Esophagus mucosa (tissue), 1 donor: ENCODE measurements at regions not wholly inside any gene's neighbourhood (a gene's known extent, or its start where the extent isn't known, plus 50 kb on each side); places are given as distances from the start of the nearest gene placed in this dataset.
A peak's percentile ranks its signal among the peaks of the same experiment; 100 is the strongest.
"Not testable (repeated sequence)": the region's sequence is repeated elsewhere in the genome, so short reads cannot be mapped to it uniquely, and the experiment has no call there.

ENCODE experiments used
- ATAC-seq: fragments of 200-7000 bp; cut with Tn5 transposase; one replicate; pipeline ENCODE4 v1.9.1; 2020
- donor health status: DM: yes; HTN: yes; CAD: no.

DNA sequence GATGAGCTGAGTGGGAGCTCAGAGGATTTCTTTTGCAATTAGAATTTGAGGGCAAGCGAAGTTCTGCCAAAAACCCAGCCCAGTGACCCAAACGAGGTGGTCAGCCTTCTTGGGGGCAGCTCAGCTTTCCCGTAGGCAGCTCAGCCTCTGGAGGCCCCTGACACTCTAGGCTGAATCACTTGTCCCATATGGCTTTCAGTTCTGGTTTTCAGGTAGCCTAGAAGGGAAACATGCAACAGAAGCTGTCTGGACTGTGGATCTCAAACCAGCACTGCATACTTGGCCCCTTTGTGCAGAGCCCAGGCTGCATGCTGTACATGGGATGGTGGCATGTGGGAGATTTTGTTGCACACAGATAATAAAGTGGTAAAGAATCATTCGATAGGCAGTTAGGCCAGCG is 322.8 kb downstream of the ANKRD30A start:
- ATAC-seq, result no peak

DNA sequence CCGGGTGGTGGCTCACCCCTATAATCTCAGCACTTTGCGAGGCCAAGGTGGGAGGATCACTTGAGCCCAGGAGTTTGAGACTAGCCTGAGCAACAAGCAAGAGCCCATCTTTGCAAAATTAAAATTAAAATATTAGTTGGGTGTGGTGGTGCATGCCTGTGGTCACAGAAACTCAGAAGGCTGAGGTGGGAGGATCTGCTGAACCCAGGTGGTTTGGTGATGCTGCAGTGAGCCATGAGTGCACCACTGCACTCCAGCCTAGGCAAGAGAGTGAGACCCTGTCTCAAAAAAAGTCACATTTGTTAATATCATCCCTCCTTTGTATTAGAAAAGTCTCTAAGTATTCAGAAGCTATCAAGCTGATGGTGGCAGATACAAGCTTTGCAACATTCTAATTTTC is 317.5 kb downstream of the ANKRD30A start:
- no peak for ATAC-seq

DNA sequence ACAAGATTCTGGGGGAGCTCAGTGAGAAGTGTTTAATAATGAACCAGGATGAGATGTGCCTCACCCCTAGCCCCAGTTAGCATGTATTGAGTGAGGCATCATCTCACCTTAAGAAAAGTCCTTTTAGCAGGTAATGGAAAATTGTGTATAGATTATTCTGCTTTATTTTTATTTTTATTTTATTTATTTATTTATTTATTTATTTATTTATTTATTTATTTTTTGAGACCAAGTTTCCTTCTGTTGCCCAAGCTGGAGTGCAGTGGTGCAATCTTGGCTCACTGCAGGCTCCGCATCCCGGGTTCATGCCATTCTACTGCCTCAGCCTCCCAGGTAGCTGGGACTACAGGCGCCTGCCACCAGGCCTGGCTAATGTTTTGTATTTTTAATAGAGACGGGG is 315.8 kb downstream of the ANKRD30A start:
- not testable (repeated sequence) for ATAC-seq

DNA sequence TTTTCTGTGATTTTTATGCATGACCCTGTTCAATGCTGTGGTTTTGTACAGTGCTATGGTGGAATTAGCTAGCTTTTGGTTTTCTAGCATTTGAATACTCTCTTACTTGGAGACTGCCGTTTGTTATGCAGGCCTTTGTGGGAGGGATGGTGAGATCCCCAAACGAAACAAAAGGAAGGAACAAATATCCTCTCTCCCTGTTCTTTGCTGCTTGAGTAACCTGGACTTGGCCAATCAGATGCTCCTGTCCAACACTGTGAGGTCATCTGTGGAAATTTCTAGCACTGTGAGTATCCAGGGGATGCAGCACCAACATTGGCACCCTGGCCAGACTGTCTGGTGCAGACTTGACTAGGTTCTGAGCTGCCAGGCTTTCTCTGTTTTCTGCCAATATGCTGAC is 314.4 kb downstream of the ANKRD30A start:
- no peak for ATAC-seq

- peak; percentile 48 for ATAC-seq
These were observed 311.0 kb downstream of the ANKRD30A start for GRCh38 chr10:37436357-37436756.

DNA sequence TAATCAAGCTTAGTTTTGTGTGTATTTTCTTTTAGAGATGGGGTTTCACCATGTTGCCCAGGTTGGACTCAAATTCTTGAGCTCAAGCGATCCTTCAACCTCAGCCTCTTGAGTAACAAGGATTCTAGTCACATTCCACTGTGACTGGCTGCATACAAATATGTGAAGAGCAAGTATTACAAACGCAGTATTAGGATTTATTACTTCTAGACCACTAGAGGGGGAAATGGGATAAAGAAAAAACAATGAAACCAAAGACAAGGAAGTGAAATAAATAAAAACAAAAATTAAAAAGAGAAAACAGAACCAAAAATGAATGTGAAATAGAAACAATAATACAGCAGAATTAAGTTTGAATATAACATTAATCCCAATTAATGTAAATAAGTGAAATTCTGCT is 308.7 kb downstream of the ANKRD30A start:
- no peak for ATAC-seq
